IPS-18a (cell line): ENCODE measurements at regions not wholly inside any gene's neighbourhood (a gene's known extent, or its start where the extent isn't known, plus 50 kb on each side); places are given as distances from the start of the nearest gene placed in this dataset.

ENCODE experiments used
- H3K27ac ChIP-seq: one replicate; pipeline ENCODE4 v1.5.1; 2013; ENCODE audit warnings: low read length
- H3K27me3 ChIP-seq: one replicate; pipeline ENCODE4 v1.6.1; 2013; ENCODE audit warnings: mild to moderate bottlenecking, low read length; ENCODE audit not compliant: control insufficient read depth, insufficient read depth
- H3K36me3 ChIP-seq: one replicate; pipeline ENCODE4 v1.6.1; 2013; ENCODE audit warnings: low read depth, low read length; ENCODE audit not compliant: control insufficient read depth
- H3K4me1 ChIP-seq: one replicate; pipeline ENCODE4 v1.6.1; 2013; ENCODE audit warnings: low read depth, low read length; ENCODE audit not compliant: control insufficient read depth
- H3K4me3 ChIP-seq: one replicate; pipeline ENCODE4 v1.5.1; 2013; ENCODE audit warnings: low read length
- H3K9ac ChIP-seq: one replicate; pipeline ENCODE4 v1.6.1; 2013; ENCODE audit warnings: mild to moderate bottlenecking, low read length, moderate library complexity
- H3K9me3 ChIP-seq: one replicate; pipeline ENCODE4 v1.6.1; 2013; ENCODE audit warnings: low read depth, low read length; ENCODE audit not compliant: control insufficient read depth

- Histone ChIP-seq H3K9ac (no peak overlapping the region), H3K27me3 (no peaks in the 10 kb centered on the region), H3K36me3 (no peaks in the 10 kb centered on the region), H3K27ac (no peak overlapping the region), H3K4me1 (peaks cover 11% of the 10 kb centered on the region), H3K4me3 (no peak overlapping the region), H3K9me3 (no peaks in the 10 kb centered on the region)
Measured at GRCh38 chr4:157838366-157838765, 334.5 kb downstream of the GASK1B start.

GRCh38 chr4:157837071-157837703 is 335.6 kb downstream of the GASK1B start:
- no peaks in the 10 kb centered on the region for H3K27me3 ChIP-seq
- no peak overlapping the region for H3K9ac ChIP-seq
- H3K9me3 ChIP-seq: no peaks in the 10 kb centered on the region
- no peak overlapping the region for H3K27ac ChIP-seq
- no peak overlapping the region for H3K4me3 ChIP-seq
- H3K36me3 ChIP-seq: no peaks in the 10 kb centered on the region
- peaks cover 11% of the 10 kb centered on the region for H3K4me1 ChIP-seq

GRCh38 chr4:157832596-157832995 is 340.2 kb downstream of the GASK1B start:
- Histone ChIP-seq H3K36me3 (no peaks in the 10 kb centered on the region), H3K27me3 (no peaks in the 10 kb centered on the region), H3K4me1 (peaks cover 11% of the 10 kb centered on the region), H3K27ac (no peak overlapping the region), H3K4me3 (no peak overlapping the region), H3K9me3 (no peaks in the 10 kb centered on the region), H3K9ac (no peak overlapping the region)

- Histone ChIP-seq H3K27ac (no peak overlapping the region), H3K9ac (no peak overlapping the region), H3K36me3 (no peaks in the 10 kb centered on the region), H3K4me3 (no peak overlapping the region), H3K4me1 (no peaks in the 10 kb centered on the region), H3K27me3 (no peaks in the 10 kb centered on the region), H3K9me3 (no peaks in the 10 kb centered on the region)
Measured at GRCh38 chr4:157824021-157824420, 348.8 kb downstream of the GASK1B start.

- Histone ChIP-seq H3K27ac (no peak overlapping the region), H3K27me3 (no peaks in the 10 kb centered on the region), H3K9me3 (no peaks in the 10 kb centered on the region), H3K36me3 (no peaks in the 10 kb centered on the region), H3K4me3 (no peak overlapping the region), H3K9ac (no peak overlapping the region), H3K4me1 (no peaks in the 10 kb centered on the region)
Measured at GRCh38 chr4:157821814-157822213, 351.0 kb downstream of the GASK1B start.

GRCh38 chr4:157819693-157820464 is 352.9 kb downstream of the GASK1B start:
- no peak overlapping the region for H3K9ac ChIP-seq
- H3K4me3 ChIP-seq: no peak overlapping the region
- no peak overlapping the region for H3K27ac ChIP-seq
- H3K4me1 ChIP-seq: no peaks in the 10 kb centered on the region
- H3K27me3 ChIP-seq: no peaks in the 10 kb centered on the region
- H3K9me3 ChIP-seq: no peaks in the 10 kb centered on the region
- H3K36me3 ChIP-seq: no peaks in the 10 kb centered on the region

- no peak overlapping the region for H3K4me3 ChIP-seq
- H3K27ac ChIP-seq: no peak overlapping the region
- H3K36me3 ChIP-seq: no peaks in the 10 kb centered on the region
- no peaks in the 10 kb centered on the region for H3K27me3 ChIP-seq
- no peaks in the 10 kb centered on the region for H3K9me3 ChIP-seq
- H3K4me1 ChIP-seq: no peaks in the 10 kb centered on the region
- no peak overlapping the region for H3K9ac ChIP-seq
Measured at GRCh38 chr4:157818946-157819692, 353.7 kb downstream of the GASK1B start.

GRCh38 chr4:157810137-157810774 is 362.6 kb downstream of the GASK1B start:
- H3K27me3 ChIP-seq: no peaks in the 10 kb centered on the region
- H3K36me3 ChIP-seq: no peaks in the 10 kb centered on the region
- H3K27ac ChIP-seq: no peak overlapping the region
- H3K4me3 ChIP-seq: no peak overlapping the region
- H3K9me3 ChIP-seq: peaks cover 3% of the 10 kb centered on the region
- H3K9ac ChIP-seq: no peak overlapping the region
- no peaks in the 10 kb centered on the region for H3K4me1 ChIP-seq

GRCh38 chr4:157808796-157809383 is 363.9 kb downstream of the GASK1B start:
- Histone ChIP-seq H3K4me1 (no peaks in the 10 kb centered on the region), H3K27me3 (no peaks in the 10 kb centered on the region), H3K4me3 (no peak overlapping the region), H3K27ac (no peak overlapping the region), H3K9ac (no peak overlapping the region), H3K36me3 (no peaks in the 10 kb centered on the region), H3K9me3 (peaks cover 3% of the 10 kb centered on the region)

GRCh38 chr4:157806184-157806583 is 366.6 kb downstream of the GASK1B start:
- Histone ChIP-seq H3K4me3 (no peak overlapping the region), H3K27me3 (no peaks in the 10 kb centered on the region), H3K36me3 (no peaks in the 10 kb centered on the region), H3K27ac (no peak overlapping the region), H3K9me3 (no peaks in the 10 kb centered on the region), H3K4me1 (no peaks in the 10 kb centered on the region), H3K9ac (no peak overlapping the region)

- no peak overlapping the region for H3K27ac ChIP-seq
- H3K9me3 ChIP-seq: no peaks in the 10 kb centered on the region
- H3K27me3 ChIP-seq: no peaks in the 10 kb centered on the region
- no peak overlapping the region for H3K4me3 ChIP-seq
- no peak overlapping the region for H3K9ac ChIP-seq
- H3K36me3 ChIP-seq: no peaks in the 10 kb centered on the region
- H3K4me1 ChIP-seq: no peaks in the 10 kb centered on the region
Measured at GRCh38 chr4:157804986-157805385, 367.8 kb downstream of the GASK1B start.
